HuH-7 (cell line): ENCODE measurements at regions not wholly inside any gene's neighbourhood (a gene's known extent, or its start where the extent isn't known, plus 50 kb on each side); places are given as distances from the start of the nearest gene placed in this dataset.

Experiments used
- DNase-seq: peaks from one replicate; pipeline ENCODE4 v3.0.0; 2011; ENCODE audit warnings: low spot score

DNA sequence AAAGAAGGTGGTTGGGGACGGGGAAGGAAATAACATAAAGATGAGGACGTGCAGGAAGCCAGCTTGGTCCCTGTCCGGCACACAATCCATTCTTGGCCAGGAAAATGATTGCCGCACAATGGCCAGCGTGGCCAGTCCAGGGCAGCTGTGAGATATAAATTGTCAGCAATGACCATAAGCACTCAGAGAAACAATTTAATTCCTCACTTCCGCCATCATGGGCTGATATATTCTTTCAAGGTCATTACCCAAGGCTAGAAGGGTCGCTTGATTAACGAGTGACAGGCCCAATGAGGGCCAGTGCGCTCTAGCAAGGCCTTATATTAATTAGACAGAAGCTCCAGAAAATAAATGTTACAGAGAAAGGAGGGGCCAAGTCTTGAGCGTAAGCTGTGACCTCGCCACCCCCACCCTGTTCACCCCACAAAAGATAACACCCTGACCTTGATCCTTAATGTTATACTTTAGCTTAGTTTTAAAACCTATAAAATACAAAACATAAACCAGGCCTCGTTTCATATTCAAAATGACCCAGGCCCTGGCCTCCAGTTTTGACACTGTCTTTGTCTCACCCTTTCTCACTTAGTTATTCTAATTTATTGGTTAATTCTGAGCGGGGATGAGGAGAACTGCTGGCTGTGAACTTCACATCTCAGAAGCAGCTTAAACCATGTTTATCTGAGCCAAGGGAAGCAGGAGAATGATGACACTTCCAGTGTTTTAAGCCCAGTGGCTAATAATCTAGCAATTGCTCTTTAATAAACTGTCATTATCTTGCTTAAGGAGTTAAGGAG lies 478.3 kb upstream of the ZFHX3 start:
- DNase-seq, result no peak

DNA sequence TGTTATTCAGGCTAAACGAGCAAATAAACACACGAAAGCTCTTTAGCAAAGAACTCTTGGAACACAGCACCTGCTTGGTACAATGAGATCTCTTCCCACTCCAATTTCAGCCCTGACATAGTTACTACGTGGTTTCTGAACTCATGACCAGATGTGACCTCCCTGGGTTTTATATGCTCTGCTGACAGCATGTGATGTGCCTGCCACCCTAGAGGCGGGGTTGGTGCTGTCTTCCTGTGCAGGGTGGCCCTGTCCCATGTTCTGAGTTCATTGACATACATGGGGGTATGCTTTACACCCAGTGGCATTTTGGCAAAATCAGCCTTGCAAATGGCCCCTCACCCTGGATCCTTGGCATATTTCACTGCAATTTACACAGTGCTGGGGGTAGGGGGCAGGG lies 475.3 kb upstream of the ZFHX3 start:
- no peak for DNase-seq

GRCh38 chr16:73521499-73521898 lies 473.6 kb upstream of the ZFHX3 start:
- DNase-seq, result no peak

GRCh38 chr16:73515616-73516015 lies 467.7 kb upstream of the ZFHX3 start:
- no peak for DNase-seq

GRCh38 chr16:73510852-73511251 lies 462.9 kb upstream of the ZFHX3 start:
- DNase-seq, result no peak

- no peak for DNase-seq
Observed at GRCh38 chr16:73506568-73507056, 458.7 kb upstream of the ZFHX3 start.

- DNase-seq, result no peak
Observed at GRCh38 chr16:73505577-73505976, 457.6 kb upstream of the ZFHX3 start.

GRCh38 chr16:73504591-73505575 lies 457.0 kb upstream of the ZFHX3 start:
- no peak for DNase-seq

DNA sequence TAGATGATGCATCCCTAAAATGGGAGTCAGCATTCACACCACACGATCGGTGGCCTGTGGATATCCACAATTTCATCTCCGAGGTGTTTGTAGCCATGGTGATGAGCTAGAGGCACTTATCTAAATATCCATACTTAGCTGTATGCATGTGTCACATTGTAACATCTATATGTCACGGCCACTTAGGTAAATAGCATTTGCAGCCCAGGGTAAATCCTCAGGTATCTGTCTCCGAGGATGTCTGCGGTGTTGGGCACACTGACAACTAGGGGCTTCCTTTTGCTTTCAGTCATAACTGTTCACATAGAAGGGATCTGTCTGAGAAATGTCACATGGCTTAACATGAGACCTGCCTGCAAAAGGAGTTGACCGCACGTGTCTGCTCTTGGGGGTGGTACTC lies 455.2 kb upstream of the ZFHX3 start:
- no peak for DNase-seq

DNA sequence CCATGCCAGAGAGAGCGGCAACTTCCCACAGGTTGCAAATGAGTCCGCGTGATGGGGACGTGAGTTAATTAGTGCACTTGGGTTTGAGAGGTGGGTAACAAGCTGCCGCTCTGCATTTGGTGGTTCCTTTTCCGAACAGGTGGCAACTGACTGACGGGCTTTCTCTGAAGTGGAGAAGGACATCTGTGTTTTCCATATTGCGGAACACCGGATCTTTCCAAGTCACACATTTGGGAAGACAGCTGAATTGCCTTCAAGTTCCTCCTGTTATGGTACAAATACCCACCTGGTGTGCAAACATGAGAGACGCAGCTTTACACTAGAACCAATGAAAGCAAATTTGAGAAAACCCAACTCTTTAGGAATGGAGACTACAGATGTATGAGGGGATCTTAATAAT lies 451.3 kb upstream of the ZFHX3 start:
- DNase-seq, result no peak

- no peak for DNase-seq
Observed at GRCh38 chr16:73485880-73486279, 438.0 kb upstream of the ZFHX3 start.

DNA sequence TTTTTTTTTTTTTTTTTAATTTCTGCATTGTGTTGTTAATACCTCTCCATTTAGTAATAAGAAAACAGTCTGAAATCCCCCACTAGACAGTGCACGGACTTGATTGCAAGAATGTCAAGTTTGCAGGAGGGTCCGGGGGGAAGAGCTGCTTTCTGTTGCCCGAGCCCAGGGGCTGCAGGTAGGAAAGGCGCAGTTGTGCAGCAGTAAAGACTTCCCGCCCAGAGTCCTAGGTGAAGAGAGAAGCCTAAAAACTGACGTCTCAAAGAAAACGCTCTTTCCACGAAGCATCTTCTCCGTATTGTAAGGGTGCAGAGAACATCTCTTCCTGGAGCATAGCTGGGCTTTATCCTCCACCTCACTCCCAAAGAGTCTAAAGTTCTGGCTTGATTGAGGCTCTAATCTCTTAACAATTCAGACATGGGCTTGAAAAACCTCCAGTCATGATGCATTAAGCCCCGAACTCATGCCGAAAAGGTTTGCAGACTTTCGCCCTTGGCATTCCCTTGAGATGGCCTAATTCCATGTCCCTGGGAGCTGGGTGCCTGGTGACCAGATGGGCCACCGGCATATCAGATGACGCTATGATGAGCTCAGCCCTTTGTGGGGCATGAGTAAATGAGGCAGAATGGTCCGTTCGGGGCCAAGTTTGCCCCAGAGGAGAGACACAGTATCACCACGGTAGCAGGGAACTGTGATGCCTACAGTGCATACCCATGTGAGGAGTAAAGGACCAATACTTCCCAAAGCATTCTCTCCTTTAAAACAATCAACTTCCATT lies 436.2 kb upstream of the ZFHX3 start:
- no peak for DNase-seq

DNA sequence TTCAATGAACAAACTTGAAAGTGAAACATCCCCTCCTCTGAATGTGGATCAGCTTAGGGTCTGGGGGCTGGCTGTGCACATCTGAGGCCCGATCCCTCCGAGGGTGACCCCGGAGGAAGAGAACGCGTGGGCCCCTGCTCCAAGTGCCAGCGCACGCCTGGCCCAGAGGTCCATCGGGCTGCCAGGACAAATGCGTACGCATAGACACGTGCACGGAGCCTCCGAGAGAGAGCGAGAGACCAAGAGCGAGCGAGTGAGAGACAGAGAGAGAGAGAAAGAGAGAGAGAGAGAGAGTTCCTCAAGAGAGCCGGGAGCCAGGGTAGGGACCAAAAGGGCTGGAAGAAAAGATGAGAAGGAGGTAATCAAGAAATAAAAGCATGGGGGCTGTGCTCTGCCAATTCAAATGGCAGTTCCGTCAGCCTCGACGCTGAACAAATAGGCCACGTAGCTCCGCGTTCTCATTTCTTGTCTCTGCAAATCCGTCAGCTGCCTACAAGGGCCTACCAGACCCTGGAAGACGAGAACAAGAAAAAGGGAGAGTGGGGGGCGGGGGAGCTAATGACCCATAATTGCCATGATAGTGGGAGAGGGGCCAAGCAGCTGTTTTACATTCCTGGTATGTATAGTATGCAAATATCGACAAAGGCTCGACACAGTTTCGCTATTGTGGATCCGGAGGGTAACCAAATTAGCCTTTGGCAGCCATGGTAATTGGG lies 435.3 kb upstream of the ZFHX3 start:
- DNase-seq, result no peak

DNA sequence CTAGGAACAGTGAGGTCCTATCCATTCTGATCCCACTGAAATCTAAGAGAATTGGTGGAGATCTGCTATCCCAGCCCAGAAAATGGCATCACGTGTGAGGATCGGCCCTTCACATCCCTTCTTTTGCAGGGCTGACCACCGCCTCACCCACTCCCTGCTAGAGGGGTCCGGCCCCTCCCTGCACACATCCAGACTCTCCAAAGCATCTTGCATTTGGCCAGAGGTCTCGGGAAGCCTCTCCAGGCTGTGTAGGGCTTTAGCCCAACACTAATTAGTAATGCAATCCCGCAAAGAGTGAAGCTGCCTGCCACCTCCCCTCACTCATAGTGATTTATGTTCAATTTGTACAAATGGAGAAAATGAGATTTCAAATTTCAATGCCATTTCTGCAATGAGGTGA lies 434.4 kb upstream of the ZFHX3 start:
- DNase-seq, result no peak

GRCh38 chr16:73480381-73480780 lies 432.5 kb upstream of the ZFHX3 start:
- DNase-seq, result no peak

- DNase-seq, result no peak
Observed at GRCh38 chr16:73473713-73474112, 425.8 kb upstream of the ZFHX3 start.

- no peak for DNase-seq
Observed at GRCh38 chr16:73464834-73465233, 416.9 kb upstream of the ZFHX3 start.

DNA sequence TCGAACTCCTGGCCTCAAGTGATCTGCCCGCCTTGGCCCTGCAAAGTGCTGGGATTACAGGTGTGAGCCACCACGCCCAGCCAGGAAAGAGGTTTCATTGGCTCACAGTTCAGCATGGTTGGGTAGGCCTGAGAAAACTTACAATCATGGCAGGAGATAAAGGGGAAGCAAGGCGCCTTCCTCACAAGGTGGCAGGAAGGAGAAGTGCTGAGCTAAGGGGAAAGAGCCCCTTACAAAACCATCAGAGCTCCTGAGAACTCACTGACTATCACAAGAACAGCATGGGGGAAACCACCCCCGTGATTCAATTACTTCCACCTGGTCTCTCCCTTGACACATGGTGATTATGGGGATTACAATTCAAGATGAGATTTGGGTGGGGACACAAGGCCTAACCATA lies 411.7 kb upstream of the ZFHX3 start:
- DNase-seq, result no peak

DNA sequence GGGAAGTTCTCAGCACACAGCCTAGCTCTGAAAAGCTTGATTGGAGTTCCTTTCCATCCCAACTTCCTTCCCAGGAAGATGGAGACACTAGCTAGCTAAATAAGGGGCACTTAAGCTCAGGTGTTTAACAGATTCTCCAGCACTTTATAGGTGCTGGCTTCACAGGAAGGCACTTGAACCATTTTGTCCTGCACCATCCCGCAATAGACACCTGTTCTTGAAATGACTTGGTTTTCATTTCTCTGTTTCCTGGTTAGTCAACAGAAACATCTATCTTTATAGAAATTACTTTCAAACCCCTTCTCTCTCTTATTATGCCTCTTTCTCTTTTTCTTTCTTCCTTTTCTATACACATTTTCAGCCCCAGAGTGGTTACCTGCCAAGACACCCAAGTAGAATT lies 409.9 kb upstream of the ZFHX3 start:
- DNase-seq, result no peak

- DNase-seq, result no peak
Observed at GRCh38 chr16:73448970-73449369, 401.0 kb upstream of the ZFHX3 start.

DNA sequence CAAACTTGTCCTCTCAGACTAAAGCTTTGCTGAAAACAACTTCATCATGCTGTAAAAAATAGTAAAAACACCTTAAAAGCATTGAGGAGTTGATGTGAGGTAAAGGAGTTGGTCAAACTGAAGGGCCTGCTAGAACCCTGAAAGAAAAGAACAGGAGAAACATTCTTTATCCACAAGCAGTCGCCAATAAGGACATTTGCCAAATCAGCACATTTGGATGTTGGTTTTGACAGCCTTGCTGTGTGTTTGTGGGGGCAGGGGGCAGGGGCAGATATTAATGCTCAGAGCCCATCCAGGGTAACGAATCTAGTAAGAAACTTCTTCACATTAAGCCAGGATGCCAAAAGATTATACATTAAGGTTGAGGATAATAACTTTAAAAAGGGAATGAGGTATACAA lies 399.9 kb upstream of the ZFHX3 start:
- no peak for DNase-seq

- DNase-seq, result no peak
Observed at GRCh38 chr16:73434621-73435020, 386.7 kb upstream of the ZFHX3 start.
